Epithelial cell of prostate (primary cell): ENCODE measurements at regions not wholly inside any gene's neighbourhood (a gene's known extent, or its start where the extent isn't known, plus 50 kb on each side); places are given as distances from the start of the nearest gene placed in this dataset.
"Not testable (repeated sequence)": the region's sequence is repeated elsewhere in the genome, so short reads cannot be mapped to it uniquely, and the experiment has no call there.

Experiments
- DNase-seq: peaks from one replicate; pipeline ENCODE4 v3.0.0-alpha.2; 2011; ENCODE audit warnings: low read depth, low spot score
- H3K27ac ChIP-seq: fragments of 450-650 bp; 2 replicates; pipeline ENCODE4 v1.5.1; 2017; ENCODE audit warnings: mild to moderate bottlenecking

GRCh38 chr9:75454043-75454442 lies 365.7 kb downstream of the OSTF1 start:
- DNase-seq: no peak
- no peak overlapping the region for H3K27ac ChIP-seq

GRCh38 chr9:75454891-75455290 lies 366.6 kb downstream of the OSTF1 start:
- DNase-seq: no peak
- H3K27ac ChIP-seq: no peak overlapping the region

GRCh38 chr9:75455444-75455921 lies 367.2 kb downstream of the OSTF1 start:
- no peak overlapping the region for H3K27ac ChIP-seq
- peak; percentile 14 for DNase-seq

- DNase-seq: no peak
- no peak overlapping the region for H3K27ac ChIP-seq
These were observed 368.4 kb downstream of the OSTF1 start for GRCh38 chr9:75456698-75457097.

GRCh38 chr9:75457474-75458011 lies 369.2 kb downstream of the OSTF1 start:
- no peak for DNase-seq
- H3K27ac ChIP-seq: no peak overlapping the region

GRCh38 chr9:75459311-75459710 lies 371.0 kb downstream of the OSTF1 start:
- not testable (repeated sequence) for H3K27ac ChIP-seq, DNase-seq

GRCh38 chr9:75461183-75461582 lies 372.9 kb downstream of the OSTF1 start:
- H3K27ac ChIP-seq: no peak overlapping the region
- DNase-seq: no peak

GRCh38 chr9:75462866-75463265 lies 374.6 kb downstream of the OSTF1 start:
- no peak overlapping the region for H3K27ac ChIP-seq
- no peak for DNase-seq

- no peak for DNase-seq
- no peak overlapping the region for H3K27ac ChIP-seq
These were observed 375.6 kb downstream of the OSTF1 start for GRCh38 chr9:75463871-75464270.

GRCh38 chr9:75464726-75465125 lies 376.4 kb downstream of the OSTF1 start:
- no peak for DNase-seq
- H3K27ac ChIP-seq: no peak overlapping the region

GRCh38 chr9:75467142-75467541 lies 378.8 kb downstream of the OSTF1 start:
- H3K27ac ChIP-seq: no peak overlapping the region
- peak; percentile 3 for DNase-seq

GRCh38 chr9:75471549-75472114 lies 383.3 kb downstream of the OSTF1 start:
- no peak for DNase-seq

GRCh38 chr9:75482566-75482965 lies 394.3 kb downstream of the OSTF1 start:
- no peak overlapping the region for H3K27ac ChIP-seq
- DNase-seq: no peak

More at GRCh38 chr9:75471549-75472114, 383.3 kb downstream of the OSTF1 start:
- no peak overlapping the region for H3K27ac ChIP-seq

- DNase-seq: peak; percentile 10
- no peak overlapping the region for H3K27ac ChIP-seq
These were observed 395.3 kb downstream of the OSTF1 start for GRCh38 chr9:75483636-75484035.

- H3K27ac ChIP-seq: no peak overlapping the region
- no peak for DNase-seq
These were observed 399.8 kb downstream of the OSTF1 start for GRCh38 chr9:75487856-75488718.

- H3K27ac ChIP-seq: no peak overlapping the region
- DNase-seq: no peak
These were observed 400.4 kb downstream of the OSTF1 start for GRCh38 chr9:75488719-75489110.

GRCh38 chr9:75490326-75490725 lies 400.1 kb upstream of the PCSK5 start:
- DNase-seq: no peak
- no peak overlapping the region for H3K27ac ChIP-seq

- DNase-seq: no peak
- H3K27ac ChIP-seq: no peak overlapping the region
These were observed 398.9 kb upstream of the PCSK5 start for GRCh38 chr9:75491533-75491932.

GRCh38 chr9:75499812-75500211 lies 390.7 kb upstream of the PCSK5 start:
- no peak for DNase-seq
- no peak overlapping the region for H3K27ac ChIP-seq

- no peak overlapping the region for H3K27ac ChIP-seq
- DNase-seq: no peak
These were observed 390.0 kb upstream of the PCSK5 start for GRCh38 chr9:75500479-75500878.

GRCh38 chr9:75500940-75501339 lies 389.5 kb upstream of the PCSK5 start:
- not testable (repeated sequence) for H3K27ac ChIP-seq, DNase-seq
